ENCODE measurements at regions not wholly inside any gene's neighbourhood (a gene's known extent, or its start where the extent isn't known, plus 50 kb on each side); places are given as distances from the start of the nearest gene placed in this dataset.

DNA sequence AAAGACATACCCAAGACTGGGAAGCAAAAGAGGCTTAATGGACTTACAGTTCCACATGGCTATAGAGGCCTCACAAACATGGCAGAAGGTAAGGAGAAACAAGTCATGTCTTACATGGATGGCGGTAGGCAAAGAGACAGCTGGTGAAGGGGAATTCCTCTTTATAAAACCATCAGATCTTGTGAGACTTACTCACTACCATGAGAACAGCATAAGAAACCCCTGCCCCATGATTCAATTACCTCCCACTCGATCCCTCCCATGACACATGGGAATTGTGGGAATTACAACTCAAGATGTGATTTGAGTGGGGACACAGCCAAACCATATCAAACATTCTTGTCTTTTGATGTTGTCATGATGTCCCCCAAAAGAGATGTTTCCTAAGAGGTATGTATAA, 103.3 kb downstream of the DUSP10 start:
- intact Hi-C loops (cut with DNase I; ENCODE audit: low total_unique reads) = no loop called here
- WGBS, 5 donors = 87 to 100% (median 91%) methylated on average over 2 of the region's 2 CpGs
- Histone ChIP-seq H3K27ac (no peak overlapping the region), H3K9me3 (no peaks in the 10 kb centered on the region), H3K4me3 (no peak overlapping the region), H3K27me3 (replicated peaks in 1 of 7) (no peaks in the 10 kb centered on the region), H3K36me3 (no peaks in the 10 kb centered on the region), H3K4me1 (no peaks in the 10 kb centered on the region)
- no peak for TF ChIP-seq POLR2A (IDR thresholded peaks at IDR 0.05)
- no peak for TF ChIP-seq POLR2AphosphoS5 (IDR thresholded peaks at IDR 0.05)
- TF ChIP-seq, protein P1, sequence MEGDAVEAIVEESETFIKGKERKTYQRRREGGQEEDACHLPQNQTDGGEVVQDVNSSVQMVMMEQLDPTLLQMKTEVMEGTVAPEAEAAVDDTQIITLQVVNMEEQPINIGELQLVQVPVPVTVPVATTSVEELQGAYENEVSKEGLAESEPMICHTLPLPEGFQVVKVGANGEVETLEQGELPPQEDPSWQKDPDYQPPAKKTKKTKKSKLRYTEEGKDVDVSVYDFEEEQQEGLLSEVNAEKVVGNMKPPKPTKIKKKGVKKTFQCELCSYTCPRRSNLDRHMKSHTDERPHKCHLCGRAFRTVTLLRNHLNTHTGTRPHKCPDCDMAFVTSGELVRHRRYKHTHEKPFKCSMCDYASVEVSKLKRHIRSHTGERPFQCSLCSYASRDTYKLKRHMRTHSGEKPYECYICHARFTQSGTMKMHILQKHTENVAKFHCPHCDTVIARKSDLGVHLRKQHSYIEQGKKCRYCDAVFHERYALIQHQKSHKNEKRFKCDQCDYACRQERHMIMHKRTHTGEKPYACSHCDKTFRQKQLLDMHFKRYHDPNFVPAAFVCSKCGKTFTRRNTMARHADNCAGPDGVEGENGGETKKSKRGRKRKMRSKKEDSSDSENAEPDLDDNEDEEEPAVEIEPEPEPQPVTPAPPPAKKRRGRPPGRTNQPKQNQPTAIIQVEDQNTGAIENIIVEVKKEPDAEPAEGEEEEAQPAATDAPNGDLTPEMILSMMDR (IDR thresholded peaks at IDR 0.05 in 8 of 11, conservative IDR thresholded peaks at IDR 0.05 in 3 of 11) = no peak
- no peak for DNase-seq

DNA sequence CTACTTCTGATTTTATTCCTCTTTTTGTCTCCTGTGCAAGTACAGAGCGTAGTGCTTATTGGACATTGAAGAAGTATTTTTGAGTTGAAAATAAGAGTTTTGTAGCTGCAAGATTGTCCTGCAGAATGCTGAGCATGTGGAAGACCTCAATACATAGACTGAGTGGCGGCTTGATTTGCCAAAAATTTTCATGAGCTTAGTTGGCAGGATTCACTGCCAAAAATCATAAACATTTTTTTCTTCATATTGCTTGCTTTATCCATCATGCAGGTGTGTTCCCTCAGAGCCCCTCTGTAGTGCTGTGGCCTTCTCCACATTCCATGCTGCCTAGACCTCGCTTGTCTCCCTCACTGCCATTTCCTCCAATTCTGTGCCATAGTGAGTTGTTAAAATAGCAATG, 100.1 kb downstream of the DUSP10 start:
- Histone ChIP-seq H3K27ac (no peak overlapping the region), H3K36me3 (no peaks in the 10 kb centered on the region), H3K9me3 (no peaks in the 10 kb centered on the region), H3K27me3 (replicated peaks in 1 of 7) (no peaks in the 10 kb centered on the region), H3K4me1 (peaks cover 0 to 4% (median 0%) of the 10 kb centered on the region in 6 donors), H3K4me3 (no peak overlapping the region)
- TF ChIP-seq POLR2A (IDR thresholded peaks at IDR 0.05) (no peak), POLR2AphosphoS5 (IDR thresholded peaks at IDR 0.05) (no peak)
- TF ChIP-seq, protein P1 (IDR thresholded peaks at IDR 0.05 in 8 of 11, conservative IDR thresholded peaks at IDR 0.05 in 3 of 11) = no peak
- intact Hi-C loops (cut with DNase I; ENCODE audit: low total_unique reads) = no loop called here
- WGBS, 5 donors = 92 to 99% (median 95%) methylated on average over 3 of the region's 3 CpGs
- no peak for DNase-seq

DNA sequence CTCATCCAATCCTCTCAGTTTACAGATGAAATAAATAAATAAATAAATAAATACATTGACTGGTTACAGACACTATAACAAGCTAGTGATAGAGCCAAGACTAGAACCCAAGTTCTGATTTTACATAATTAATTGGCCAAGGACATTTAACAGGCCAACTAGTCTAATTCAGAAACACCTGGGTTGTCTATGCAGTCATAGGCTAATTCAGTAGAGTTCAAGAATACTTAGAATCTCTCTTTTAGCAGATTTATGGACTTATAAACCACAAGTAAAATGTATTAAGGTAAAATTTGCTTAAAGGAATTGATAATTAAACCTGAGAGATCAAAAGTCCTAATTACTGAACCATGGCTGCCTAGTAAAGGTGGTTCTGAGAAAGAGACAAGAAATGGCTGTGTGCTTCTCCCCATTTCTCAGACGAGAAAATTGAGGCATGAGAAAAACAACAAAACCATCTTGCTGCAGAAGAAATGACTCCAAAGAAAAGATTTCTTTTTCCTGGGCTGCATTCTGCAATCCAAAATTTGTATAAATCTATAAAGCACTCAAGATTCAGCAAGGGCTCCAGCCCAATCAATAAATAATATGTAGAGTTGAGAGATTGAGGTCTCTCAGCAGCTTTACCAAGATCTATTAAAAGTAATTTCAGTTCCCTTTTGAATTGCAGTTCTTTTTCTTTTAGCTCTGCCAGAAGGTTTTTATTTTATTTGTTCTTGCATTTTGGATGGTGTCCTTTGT, 98.3 kb downstream of the DUSP10 start:
- Histone ChIP-seq H3K9me3 (no peaks in the 10 kb centered on the region), H3K27ac (no peak overlapping the region), H3K27me3 (replicated peaks in 1 of 7) (no peaks in the 10 kb centered on the region), H3K4me1 (peaks cover 0 to 4% (median 0%) of the 10 kb centered on the region in 6 donors), H3K4me3 (no peak overlapping the region), H3K36me3 (no peaks in the 10 kb centered on the region)
- no peak for DNase-seq
- TF ChIP-seq, protein P1 (IDR thresholded peaks at IDR 0.05 in 8 of 11, conservative IDR thresholded peaks at IDR 0.05 in 3 of 11) = no peak
- TF ChIP-seq POLR2A (IDR thresholded peaks at IDR 0.05) (no peak), POLR2AphosphoS5 (IDR thresholded peaks at IDR 0.05) (no peak)
- 74 to 90% (median 82%) methylated on average over 1 of the region's 1 CpG for WGBS, 5 donors
- intact Hi-C loops (cut with DNase I; ENCODE audit: low total_unique reads) = no loop called here

DNA sequence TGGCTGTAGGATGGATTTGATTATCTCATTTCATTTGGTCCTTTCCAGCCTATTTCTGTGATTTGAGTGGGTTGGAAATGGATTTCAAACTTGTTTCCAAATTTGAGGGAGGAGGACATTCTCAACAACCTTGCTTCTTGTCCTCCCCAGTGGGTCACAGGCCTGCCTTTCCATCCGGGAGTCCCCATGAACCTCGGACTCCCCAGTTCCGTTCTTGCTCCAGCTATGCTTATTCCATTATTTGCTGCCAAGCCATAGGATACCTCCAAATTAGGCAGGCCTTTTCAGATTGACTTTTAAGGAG, 97.8 kb downstream of the DUSP10 start:
- 67 to 97% (median 85%) methylated on average over 3 of the region's 3 CpGs for WGBS, 5 donors
- Histone ChIP-seq H3K36me3 (no peaks in the 10 kb centered on the region), H3K9me3 (no peaks in the 10 kb centered on the region), H3K27me3 (replicated peaks in 1 of 7) (no peaks in the 10 kb centered on the region), H3K4me3 (no peak overlapping the region), H3K27ac (no peak overlapping the region), H3K4me1 (peaks cover 0 to 4% (median 0%) of the 10 kb centered on the region in 6 donors)
- TF ChIP-seq POLR2A (IDR thresholded peaks at IDR 0.05) = no peak
- TF ChIP-seq, protein P1 (IDR thresholded peaks at IDR 0.05 in 8 of 11, conservative IDR thresholded peaks at IDR 0.05 in 3 of 11) = no peak
- no peak for TF ChIP-seq POLR2AphosphoS5 (IDR thresholded peaks at IDR 0.05)
- intact Hi-C loops (cut with DNase I; ENCODE audit: low total_unique reads) = no loop called here
- no peak for DNase-seq

Data from spleen (tissue), 11 donors.